ENCODE measurements at regions not wholly inside any gene's neighbourhood (a gene's known extent, or its start where the extent isn't known, plus 50 kb on each side); places are given as distances from the start of the nearest gene placed in this dataset.
"Not testable (repeated sequence)": the region's sequence is repeated elsewhere in the genome, so short reads cannot be mapped to it uniquely, and the experiment has no call there.

DNA sequence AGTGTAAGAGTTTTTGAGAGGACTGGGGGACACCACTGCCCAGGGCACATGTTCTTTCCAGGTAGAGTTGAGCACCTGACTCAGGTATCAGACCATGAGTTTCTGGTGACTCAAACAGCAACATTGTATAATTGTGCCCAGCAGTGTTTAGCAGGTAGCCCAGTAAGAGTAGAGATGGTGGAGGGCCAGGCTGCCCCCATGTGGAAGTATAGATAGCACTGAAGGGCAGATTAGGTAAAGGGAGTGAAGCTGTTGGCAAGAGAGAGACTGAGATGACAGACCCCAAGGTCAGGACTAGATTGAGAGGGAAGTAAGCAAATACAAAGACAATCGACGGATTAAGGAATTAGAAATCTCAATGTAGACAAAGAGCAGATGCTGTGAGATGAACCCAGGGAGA, 74.6 kb downstream of the TRIM42 start:
- no peak for DNase-seq

DNA sequence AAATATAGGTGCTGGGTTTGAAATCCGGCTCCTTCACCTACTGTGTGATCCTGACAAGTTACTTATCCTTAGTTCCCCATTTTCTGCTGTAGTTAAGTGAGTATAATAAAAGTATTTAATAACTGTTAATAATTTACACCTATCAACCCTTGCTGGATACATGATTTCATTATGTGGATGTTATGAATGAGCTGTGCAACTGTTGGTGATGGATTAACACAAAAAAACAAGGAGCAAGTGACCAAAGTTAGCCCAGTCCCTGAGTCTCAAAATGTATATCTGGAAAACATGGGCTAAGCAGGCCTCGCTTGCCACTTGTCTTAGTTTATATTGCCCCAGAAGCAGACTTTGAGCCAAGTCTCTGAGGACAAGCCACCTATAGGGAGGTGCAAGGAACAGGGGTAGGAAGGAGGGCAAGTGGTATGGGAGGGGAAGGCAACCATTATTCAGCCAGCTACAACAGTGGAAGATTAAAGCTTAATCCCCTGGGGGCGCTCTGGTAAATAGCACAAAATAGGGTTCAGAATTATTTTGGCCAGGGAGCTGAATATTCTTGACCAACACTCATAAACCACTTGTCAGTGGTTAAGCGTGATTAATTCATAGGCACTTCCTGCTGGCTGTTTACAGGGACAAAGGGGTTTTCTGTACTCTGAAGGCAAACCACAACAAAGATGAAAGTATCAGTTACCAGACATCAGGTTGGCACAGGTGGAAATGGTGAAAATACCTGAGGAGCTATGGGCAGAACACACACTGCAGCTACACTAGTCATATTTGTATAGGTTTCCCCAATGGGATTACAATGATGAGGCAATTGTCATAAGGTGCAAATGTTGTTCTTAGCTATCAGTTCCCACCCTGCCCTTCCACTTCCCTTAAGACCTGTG, 76.2 kb downstream of the TRIM42 start:
- no peak for DNase-seq

DNA sequence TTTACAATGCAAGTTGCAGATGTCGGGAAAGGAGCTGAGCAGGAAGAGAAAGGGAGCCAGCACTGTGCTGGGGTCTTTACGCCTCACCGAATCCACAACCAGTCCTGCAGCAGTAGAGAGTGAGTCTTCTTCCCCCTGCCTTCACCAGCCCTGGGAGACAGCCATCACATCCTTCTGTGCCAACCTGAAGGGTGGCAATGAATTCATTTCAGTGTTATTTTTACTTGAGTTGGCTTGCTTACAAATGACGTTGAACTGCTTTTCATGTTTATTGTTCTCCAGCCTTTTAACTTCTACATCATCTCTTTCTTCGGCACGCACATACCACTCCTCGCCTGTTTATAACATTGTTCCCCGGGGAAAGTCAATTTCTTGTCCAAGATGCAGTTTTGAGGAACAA, 77.1 kb downstream of the TRIM42 start:
- DNase-seq, result no peak

DNA sequence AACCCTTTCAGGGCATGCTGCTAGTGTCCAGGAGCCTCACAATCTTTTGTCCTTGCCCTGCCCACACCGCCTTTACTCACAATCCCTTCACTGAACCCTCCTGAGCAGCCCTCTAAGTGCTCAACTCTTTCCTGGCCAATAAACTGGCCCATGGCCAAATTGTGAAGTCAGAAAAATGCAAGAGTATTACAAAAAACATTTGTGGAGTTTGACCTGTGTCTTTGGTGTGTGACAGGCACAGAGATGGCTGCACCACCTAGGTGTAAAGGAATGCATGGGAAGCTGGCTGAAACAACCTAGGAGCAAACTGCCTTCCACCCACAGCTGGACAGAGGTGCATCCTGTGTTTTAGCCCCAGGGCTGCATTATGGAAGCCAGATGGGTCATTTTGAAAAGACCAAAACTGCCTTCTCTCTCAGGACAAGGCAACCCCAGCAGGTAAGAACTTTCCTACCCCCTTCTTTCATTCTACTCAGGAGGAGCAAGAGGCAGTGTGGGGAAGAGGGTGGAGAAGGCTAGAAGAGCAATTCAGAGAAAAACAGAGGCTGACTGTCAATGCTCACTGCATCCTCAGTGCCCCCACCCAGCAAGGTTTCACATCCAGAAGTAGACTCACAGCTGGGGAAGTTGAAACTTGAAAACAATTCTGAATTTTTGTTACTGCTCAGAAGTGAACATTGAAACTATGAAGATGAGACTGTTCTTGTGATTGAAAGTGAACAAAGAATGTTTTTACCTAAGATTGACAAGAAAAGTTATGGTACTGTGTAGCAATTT, 78.6 kb downstream of the TRIM42 start:
- DNase-seq, result no peak

DNA sequence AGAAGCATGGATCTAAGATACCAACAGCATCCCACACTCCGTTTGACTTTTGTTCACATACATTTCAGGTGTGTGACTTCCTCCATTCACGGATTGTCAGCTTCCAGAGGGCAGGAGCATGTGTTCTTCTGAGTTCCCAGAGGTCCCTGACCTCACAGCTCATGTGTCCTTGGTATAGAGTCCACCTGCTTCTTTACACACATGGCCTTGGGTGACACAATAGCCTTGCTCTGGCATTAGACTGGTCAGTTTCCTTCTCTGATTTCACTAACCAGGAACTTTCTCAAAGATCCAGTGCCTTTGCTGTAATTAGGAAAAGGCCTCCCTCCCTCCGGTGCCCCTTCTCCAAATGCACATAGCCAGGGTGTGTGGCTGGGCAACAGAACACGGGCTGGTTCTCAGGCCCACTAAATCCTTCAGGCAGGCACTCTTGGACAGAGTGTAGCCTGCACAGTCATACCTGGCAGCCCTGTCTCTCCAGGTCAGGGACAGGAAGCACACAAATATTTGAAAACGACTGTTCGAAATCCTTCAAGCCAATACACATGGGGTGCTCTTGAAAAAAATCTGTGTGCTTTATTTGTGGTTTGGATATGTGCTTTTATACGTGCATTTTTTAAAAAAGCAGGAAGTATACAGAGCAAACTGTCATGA, 81.1 kb downstream of the TRIM42 start:
- no peak for DNase-seq

DNA sequence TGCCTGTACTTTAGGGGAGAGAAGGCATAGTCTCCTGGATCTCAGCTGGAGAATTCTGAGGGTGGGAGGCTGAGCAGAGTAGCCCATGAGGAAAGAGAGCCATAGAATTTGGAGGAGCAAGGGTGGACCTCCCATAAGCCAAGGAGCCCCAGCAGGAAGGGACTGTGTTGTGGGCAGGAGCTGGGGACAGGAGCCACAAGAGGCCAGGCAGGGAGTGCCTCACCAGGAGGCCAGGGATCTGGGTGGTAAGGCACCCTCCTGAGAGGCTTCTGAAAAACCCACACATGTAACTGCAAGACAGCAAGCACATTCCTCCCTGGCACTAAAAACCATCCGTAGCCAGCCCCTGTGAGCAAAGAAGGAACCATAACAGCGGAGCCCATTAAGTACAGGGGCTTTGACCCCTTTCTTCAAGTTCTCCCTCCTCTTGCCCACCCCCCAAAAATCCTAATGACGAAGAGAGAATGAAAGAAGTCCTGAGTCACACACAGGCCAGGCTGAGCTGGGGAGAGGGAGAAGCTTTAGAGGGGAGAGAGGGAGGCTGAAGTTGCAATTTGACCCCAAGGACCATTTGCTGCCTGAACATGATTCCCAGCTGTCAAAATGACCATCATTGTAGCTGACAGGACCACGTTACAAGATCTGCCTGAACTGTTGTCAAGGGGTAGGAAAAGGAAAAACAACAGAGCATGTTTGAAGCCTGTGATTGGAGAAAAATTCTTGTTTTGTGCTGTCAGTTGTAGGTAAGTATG, 82.6 kb downstream of the TRIM42 start:
- no peak for DNase-seq

DNA sequence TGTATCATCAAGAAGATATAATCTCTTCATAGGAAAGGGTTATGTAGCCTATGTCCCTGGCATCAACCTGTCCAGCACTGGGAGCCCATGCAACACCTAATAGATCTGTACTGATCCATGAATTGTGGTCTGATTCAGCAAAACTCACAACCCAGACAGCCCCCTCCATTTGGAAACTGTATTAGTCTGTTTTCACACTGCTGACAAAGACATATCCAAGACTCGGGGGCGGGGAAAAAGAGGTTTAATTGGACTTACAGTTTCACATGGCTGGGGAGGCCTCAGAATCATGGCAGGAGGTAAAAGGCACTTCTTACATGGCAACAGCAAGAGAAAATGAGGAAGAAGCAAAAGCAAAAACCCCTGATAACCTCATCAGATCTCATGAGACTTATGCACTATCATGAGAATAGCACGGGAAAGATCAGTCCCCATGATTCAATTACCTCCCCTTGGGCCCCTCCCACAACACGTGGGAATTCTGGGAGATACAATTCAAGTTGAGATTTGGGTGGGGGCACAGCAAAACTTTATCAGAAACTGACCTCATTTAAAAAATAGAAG, 83.3 kb downstream of the TRIM42 start:
- no peak for DNase-seq

DNA sequence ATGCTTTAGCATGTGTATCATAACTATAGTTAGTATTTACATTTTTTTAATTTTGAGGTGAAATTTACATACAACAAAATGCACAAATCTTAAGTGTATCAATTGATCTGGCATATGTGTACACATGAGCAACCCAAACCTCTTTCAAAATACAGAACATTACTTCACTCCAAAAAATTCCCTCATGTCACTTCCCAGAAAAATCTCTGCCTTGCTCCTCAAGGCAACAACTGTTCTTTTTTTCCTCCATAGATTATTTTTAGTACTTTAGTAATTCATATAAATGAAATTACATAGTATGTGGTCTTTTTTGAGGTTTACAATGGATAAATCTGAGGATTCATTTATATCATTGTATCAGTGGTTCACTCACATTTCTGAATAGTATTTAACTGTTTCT, 84.9 kb downstream of the TRIM42 start:
- no peak for DNase-seq

DNA sequence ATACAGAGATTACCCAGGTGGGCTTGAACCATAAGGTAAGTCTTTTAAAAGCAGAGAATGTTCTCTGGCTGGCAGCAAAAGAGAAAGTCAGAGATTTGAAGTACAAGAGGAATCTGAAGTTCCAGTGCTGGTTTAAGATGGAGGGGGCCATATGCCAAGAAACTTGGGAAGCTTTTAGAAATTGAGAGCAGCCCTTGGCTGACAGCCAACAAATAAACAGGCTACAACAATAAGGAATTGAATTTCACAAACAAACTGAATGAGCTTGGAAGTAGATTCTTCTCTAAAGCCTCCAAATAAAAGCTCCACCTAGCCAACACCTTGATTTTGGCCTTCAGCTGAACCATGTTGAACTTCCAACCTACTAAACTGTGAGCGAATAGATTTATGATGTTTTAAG, 85.7 kb downstream of the TRIM42 start:
- no peak for DNase-seq

DNA sequence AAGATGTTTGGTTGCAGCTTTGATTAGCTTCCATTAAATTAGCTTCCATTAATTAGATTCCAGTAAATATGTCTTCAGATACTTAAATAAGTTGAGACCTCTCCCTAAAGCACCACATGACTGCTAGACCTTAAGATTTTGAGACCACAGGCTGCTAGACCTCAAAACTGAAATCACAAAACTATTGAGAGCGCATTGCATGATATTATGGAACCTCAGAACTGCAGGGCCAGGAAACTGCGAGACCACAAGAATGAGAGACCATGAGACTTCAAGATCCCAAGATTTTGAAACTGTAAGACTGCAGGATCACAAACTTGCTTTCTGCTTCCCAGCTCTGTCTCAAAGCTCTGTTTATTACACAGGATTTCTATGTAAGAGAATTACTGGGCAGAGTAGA, 87.4 kb downstream of the TRIM42 start:
- DNase-seq, result no peak

DNA sequence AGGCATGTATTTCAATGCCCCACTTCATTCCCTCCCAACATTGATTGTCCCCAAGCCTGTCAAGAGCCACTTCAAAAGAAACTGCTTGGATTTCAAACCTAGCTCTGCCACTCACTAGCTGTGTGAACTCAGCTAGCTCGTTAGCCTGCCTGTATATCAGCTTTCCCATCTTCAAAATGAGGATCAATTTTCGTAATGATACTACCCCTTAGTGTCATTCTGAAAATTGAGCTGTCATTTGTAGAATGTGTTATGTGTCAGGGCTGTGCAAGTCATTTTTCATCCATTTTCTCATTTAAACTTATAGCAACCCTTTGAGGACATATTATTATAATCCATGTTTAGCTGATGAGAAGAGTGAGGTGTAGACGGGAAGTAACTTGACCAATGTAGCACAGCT, 88.6 kb downstream of the TRIM42 start:
- DNase-seq, result no peak

DNA sequence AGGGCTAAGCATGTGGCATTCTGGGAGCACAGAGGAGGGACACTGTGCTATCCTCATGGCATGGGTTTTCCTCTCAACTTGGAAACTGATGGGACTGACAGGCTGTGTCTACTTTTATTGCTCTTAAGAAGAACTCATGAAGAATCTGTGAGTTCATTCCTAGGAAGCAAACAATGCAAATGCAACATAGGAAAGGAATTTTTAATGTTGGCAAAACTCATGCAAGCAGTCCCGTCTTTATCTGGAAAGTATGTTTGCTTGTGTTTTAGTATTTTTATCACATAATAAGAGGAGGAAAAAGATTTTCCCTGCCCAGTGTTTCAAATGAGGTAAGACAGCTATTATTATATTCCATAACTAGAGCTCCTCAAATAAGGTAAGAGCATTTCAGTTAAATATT, 89.7 kb downstream of the TRIM42 start:
- DNase-seq, result no peak

DNA sequence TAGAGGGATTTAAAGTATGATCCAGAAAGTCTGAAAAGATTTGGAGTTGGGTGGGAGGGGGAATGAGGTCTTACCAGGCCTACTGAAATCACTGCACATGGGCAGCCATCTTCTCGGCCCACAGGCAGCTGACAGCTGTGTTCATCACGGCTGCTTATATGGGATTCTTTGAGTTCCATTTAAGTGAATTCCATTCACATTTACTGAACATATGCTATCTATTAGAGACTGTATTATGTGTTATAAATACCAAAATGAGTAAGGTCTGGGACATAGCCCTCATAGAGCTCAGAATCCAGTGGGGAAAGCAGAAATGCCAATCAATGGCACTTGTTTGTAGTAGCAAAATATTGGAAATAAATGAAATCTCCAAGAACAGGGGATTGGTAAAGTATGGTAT, 91.1 kb downstream of the TRIM42 start:
- no peak for DNase-seq

DNA sequence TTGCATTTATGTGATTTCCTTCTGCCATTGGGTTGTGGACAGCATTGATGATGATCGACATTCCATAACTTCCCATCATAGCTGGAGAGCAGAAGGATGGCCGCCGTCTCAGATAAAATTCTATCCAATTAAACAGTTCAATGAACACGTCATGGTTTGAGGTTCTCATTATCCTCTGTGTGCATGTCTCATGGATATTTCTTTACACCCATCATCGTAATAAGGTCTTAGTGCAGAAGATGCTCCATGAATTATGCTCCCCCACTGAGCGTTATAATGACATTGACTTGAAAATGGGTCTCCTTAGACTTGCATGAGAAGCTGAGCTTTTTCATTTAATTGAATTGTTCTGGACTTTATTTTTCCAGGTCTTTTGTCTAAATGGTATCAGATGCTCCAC, 92.1 kb downstream of the TRIM42 start:
- no peak for DNase-seq

DNA sequence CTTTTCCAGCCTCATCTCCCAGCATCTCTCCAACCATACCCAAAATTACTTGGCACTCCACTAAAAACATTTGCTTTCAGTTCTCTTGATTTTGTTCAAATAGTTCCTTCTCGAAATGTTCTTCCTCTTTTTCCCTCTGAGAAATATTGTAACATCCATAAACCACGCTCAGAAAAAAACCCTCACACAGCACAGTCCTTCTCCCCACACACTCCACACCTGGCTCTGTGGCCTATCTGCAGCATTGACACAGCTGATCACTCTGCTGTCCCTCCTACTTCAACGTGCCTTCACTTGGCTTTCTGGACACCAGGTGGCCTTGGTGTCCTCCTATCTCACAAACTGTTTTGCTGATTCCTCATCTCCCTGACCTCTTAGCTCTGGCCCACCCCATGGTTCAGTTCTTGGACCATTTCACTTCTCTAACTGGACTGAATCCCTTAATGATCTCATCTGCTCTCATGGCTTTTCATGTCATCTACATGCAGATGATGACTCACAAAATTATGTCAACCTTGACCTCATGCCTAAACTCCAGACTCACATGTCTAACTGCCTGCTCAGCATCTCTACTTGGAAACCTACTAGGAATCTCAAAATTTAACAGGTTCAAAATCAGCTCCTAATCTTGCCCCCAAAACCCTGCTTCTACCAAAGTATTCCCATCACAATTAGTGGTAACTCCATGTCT, 93.3 kb downstream of the TRIM42 start:
- no peak for DNase-seq

DNA sequence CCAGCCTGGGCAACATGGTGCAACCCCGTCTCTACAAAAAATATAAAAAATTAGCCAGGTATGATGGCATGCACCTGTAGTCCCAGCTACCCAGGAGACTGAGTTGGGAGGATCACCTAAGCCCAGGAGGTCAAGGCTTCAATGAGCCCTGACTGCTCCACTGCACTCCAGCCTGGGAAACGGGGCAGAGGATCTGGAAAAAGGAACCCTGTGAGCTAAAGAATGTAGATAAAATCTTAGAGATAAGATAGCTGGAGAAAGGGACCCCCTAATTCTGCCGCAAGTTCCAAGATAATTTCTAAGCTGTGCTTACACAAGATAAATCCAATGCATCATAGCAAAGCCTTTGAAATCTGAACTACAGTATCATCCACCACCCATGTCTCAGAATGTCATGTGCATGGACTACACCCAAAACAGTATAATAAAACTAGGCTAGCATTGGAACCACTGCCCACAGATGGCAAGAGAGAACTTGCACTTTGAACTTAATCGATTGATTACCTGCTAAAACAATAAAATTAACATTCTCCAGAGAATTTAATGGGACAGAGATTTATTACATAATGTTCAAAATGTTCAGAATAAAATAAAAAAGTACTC, 99.9 kb downstream of the TRIM42 start:
- no peak for DNase-seq

DNA sequence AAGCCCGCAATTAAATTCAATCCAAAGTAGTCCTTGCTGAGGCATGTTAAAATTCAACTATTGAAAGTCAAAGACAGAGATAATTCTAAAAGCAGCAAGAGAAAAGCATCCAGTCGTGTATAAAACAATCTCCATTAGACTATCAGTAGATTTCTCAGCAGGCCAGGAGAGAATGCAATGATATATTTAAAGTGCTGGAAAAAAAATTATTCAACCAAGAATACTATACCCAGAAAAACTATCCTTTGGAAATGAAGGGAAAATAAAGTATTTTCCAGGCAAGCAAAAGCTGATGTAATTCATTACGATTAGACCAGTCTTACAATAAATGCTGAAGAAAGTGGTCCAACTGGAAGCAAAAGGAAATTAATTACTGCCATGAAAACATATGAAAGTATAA, 113.5 kb downstream of the TRIM42 start:
- DNase-seq, result no peak

DNA sequence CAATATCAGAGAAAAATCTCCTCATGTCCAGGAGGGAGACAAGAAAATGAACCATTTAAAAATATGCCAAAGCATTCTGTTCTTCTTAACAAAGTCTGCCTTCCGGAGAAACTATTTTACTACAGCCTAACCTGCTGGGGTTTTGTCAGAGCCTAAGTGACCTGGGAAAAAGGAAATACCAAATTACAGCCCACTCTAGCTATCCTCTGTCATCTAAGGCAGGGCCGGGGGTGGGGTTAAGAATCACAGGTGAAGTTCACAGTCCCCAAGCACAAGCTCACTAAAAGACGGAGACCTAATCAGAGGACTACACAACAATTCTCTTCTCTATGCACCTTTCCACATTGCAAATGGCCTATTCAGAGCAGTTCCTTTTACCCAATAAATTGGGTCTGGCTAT, 116.6 kb downstream of the TRIM42 start:
- DNase-seq, result no peak

DNA sequence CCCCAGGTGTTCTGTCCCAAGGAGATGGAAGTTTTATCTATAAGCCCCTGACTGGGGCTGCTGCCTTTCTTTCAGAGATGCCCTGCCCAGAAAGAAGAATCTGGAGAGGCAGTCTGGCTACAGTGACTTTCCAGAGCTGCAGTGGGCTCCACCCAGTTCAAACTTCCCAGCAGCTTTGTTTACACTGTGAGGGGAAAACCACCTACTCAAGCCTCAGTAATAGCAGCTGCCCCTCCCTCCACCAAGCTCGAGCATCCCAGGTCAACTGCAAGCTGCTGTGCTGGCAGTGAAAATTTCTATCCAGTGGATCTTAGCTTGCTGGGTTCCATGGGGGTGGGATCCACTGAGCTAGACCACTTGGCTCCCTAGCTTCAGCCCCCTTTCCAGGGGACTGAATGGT, 125.0 kb downstream of the TRIM42 start:
- DNase-seq, result not testable (repeated sequence)

DNA sequence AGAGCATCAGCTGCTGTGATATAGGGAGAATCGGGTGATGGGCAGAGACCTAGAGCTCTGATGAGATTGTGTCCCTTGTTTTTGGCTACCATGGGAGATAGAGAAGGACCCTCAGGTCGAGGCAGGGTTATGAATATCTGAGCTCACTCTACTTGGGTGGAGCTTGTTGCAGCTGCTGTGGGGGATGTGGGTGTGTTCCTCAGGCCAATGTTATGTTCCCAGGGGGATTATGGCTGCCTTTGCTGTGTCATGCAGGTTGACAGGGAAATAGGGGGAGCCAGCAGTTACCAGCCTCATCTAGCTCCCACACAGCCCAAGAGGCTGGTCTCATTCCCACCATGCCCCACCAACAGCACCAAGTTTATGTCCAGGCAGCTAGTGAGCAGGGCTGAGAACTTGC, 131.5 kb downstream of the TRIM42 start:
- DNase-seq, result no peak

DNA sequence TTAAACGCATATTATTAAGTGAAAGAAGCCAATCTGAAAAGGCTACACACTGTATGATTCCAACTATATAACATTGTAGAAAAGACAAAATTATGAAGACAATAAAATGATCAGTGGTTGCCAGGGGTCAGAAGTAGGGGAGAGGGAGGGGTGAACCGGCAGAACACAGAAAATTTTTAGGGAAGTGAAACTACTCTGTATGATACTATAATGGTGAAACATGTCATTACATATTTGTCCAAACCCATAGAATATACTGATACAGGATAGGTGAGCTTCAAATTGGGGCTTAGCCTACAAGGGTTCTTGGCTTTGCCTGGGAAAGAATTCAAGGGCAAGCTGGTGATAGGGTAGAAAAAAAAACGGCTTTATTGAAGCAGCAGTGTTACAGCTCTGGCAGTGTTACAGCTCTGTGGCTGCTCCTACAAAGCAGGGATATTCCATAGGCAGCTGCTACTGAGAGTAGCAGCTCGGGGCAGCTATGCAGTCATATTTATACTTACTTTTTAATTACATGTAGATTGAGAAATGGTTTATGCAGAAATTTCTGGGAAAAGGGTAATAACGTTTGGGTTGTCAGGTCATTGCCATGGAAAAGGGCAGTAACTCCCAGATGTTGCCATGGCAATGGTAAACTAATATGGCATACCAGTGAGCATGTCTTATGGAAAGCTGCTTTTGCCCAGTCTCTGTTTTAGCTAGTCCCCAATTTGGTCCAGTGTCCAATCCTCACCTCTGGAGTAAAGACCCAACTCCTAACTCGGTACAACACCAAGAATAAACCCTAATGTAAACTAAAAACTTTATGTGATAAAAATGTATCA, 125.1 kb upstream of the SLC25A36 start:
- DNase-seq, result no peak
